Activated CD4-positive, alpha-beta T cell treated with anti-CD3 and anti-CD28 coated beads for 1 hour (primary cell): ENCODE measurements at regions not wholly inside any gene's neighbourhood (a gene's known extent, or its start where the extent isn't known, plus 50 kb on each side); places are given as distances from the start of the nearest gene placed in this dataset.

Experiments used
- DNase-seq: peaks from one replicate; pipeline ENCODE4 v3.0.0-alpha.2; 2020

DNA sequence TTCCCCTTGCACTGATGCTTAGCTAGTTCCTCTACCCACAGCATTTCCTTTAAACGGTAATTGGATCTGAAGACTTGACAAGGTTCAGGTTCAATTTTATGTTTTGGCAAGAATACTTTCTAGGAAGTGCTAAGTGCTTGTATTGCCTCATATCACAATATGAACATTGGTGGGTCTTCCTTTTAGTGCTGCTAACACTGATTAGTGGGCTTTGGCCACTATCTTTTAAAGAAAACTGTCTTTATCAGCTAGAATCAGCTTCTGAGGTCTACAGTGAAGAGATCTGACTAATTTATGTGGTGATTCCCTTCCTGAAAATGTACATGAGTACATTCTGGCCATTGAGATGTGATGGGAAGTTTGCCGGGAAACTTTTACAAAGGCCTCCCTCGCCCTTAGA is 316.7 kb upstream of the KLF3 start:
- no peak for DNase-seq

DNA sequence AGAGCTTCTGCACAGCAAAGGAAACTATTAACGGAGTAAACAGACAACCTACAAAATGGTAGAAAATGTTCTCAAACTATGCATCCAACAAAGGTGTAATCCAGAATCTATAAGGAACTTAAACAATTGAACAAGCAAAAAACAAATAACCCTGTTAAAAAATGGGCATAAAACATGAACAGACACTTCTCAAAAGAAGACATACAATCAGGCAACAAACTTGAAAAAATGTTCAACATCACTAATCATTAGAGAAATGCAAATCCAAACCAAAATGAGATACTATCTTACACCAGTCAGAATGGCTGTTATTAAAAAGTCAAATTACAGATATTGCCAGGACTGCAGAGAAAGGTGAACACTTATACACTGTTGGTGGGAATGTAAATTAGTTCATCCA is 309.6 kb upstream of the KLF3 start:
- DNase-seq: no peak

DNA sequence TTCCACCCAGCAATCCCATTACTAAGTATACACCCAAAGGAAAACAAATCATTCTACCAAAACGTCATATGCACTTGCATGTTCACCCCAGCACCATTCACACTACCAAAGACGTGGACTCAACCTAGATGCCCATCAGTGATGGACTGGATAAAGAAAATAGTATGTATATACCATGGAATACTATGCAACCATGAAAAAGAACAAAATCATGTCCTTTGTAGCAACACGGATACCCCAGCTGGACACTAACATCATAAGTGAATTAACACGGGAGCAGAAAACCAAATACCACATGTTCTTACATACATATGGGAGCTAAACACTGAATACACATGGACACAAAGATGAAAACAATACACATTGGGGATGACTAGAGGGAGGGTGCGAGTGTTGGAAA is 309.1 kb upstream of the KLF3 start:
- no peak for DNase-seq

DNA sequence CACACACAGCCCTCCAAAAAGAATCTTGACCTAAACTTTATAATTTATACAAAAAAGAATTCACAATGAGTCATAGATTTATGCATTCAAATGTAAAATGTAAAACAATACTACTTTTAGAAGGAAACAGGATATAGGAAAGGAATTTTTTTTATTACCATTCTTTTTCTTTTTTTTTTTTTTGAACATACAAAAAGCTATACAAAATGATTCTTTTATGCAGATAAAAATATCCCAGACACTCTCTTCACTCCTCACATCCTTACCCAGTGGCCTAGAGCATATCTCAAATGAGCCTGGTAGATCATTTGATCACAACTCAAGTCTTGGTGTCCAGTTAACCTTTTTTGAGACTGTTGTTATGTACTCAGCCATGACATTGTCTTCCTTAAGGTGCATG is 307.3 kb upstream of the KLF3 start:
- no peak for DNase-seq

DNA sequence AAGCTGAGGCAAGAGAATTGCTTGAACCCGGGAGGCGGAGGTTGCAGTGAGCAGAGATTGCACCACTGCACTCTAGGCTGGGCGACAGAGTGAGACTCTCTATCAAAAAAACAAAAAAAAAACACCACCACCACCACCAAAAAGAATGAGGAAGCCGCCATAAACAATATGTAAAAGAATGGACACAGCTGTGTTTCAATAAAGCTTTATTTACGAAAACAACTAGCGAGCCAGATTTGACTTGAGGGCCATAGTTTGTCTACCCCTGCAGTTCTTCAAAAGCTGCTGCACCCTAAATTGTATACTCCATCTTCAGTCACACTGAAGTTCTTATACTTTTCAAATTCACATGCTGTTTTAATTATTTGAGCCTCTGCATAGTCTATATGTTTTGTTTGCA is 306.5 kb upstream of the KLF3 start:
- DNase-seq: no peak

DNA sequence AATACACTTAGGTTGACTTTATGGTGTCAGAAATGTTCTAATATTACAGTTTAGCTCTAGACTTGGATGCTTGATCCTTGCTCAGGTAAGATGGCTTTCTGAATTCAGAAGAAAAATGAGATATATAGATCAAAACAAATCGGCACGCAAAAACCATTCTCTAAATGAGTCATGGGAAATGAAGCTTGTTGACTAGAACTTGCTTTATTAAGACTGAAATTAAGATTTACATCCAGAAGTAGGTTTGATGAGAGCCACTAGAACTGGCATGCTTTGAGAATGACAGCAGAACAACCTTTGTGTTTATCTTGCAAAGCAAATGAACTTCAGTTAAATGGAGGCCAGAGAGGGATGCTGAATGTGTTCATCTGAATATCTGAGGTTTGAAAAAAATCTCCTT is 304.9 kb upstream of the KLF3 start:
- no peak for DNase-seq

DNA sequence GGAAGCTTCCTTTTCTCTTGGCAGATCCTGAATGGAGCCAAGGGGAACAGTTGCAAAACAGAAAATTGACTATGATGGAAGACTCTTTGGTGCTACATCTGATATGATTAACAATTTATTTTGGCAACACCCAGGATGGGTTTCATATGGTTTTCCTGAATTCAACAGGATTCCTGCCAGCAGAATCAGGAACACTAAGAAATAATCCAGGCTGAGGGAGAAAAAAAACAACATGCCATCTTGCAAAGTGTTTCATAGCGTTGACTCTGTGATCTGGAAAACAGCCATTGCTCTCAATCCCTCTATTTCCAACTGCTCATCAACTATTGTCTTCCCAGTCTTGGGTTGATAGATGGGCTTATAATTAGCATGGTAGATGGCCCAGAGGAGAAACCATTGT is 303.8 kb upstream of the KLF3 start:
- no peak for DNase-seq

DNA sequence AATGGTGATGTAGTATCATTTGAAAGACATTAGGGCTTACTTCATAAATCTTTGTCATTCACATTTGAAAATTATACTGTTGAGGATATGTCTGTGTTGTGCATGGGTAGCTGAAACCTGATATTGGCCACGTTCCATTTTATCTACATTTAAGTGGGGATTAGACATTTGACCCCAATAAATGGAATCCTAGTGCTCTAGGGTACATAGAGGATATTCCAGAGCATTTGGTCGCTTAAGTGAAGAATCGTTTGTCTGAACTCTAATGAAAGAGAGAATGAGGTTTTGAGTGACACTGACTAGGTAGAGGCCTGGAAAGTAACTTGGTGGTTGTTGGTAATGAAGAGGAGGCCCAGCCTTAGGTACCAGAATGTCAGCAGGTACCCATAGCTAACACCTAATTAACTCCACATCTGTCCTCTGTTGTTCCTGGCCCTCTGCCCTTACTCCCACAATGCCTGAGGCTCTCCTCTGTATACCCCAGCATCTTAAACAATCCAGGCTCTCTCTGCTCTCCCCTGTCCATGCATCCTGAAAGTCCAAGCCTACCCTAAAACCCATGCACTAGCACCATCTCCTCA is 299.5 kb upstream of the KLF3 start:
- no peak for DNase-seq

DNA sequence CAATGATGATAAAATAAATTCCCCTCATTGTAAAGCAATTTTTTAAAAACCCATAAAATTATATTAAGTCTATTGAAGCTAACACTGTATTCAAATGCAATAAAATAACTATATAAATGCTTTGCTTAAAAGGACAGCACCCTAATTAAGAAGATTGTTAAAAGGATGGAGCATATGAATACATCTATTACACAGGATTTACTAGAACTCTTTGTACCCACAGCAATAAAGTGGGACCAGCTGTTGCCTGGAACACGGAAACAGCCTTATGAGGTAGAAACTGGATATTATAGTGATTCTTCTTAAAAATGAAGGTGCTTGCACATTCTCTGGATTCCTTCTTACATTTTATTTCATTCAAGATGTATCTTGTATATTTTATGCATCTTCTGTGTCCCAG is 298.7 kb upstream of the KLF3 start:
- DNase-seq: no peak

DNA sequence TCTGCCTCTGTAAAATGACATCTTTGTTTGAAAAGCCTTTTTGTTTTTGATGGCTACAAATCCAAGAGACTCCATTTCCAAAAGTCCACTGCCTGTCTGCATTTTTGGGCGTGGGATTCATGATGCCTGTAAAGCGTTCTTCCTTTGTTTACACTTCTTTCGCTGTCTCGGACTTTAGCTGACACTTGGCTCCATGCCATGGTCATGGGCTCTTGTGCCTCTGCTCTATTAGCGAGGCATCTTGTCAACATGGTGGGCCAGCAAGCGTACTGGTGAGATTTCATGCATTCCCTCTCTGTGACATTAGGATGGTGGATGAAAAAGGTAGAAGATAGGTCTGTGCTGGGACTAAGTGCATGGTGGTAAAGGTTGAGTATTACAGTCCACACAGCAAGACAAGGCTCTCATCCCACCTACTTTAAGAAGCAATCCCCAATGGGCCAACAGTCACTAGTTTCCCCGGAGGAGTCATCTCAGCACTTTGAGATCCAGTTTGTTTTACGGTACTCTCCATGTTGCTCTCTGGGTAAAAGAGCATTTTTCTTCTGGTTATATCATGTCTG is 298.2 kb upstream of the KLF3 start:
- DNase-seq: no peak

DNA sequence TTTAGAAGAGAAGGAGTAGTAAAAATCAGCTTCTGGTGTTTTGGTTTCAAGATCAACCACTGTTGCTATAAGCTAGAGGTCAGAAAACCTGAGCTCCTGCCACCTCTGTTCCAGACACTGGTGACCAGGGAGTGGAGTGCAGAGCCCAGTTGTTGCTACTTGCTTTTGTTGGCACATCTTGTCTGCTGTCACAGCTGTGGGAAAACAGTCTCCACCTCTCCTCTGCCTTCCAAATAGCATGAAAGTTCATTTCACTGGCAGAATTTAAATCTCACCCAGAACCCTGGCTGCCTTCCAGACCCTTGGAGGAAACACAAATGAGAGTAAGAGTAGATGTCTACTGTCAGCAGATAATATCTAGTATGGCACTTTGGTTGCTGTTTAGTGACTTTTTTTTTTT is 297.5 kb upstream of the KLF3 start:
- no peak for DNase-seq

DNA sequence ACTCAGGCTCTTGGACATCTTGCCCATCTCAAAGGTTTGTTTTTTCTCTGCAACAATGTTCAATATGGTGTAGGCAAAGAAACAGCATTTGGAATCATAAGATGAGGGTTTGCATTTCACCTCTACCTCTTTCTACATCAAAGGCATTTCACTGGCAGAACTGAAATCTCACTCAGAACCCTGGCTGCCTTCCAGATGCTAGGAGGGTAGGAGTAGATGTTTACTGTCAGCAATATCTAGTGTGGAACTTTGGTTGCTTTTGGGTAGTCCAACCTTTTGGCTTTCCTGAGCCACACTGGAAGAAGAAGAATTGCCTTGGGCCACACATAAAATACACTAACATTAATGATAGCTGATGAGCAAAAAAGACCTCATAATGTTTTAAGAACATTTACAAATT is 297.0 kb upstream of the KLF3 start:
- DNase-seq: no peak

DNA sequence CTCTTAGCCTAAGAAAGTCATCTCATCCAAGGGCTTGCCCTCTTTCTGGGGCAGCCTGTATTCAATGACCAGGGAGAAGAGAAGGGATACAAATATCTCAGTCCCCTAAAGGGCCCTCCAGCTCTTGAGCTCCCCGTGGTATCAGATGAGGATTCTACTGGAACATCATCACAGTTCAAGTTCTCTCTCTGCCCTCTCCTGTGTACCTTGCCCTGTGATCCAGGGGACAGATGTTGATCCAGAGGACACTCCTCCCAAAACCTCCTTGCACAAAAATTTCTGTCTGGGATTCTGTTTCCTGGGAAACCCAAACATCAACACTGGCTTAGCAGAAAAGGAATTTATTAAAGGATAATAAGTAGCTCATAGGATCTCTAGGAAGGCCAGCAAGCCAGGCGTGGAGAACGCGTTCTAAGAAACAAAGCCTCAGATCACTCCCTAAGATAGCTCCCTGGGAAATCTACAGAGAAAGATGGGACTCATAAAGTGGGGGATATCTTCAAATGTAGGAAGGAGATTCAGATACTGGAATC is 296.3 kb upstream of the KLF3 start:
- DNase-seq: no peak

DNA sequence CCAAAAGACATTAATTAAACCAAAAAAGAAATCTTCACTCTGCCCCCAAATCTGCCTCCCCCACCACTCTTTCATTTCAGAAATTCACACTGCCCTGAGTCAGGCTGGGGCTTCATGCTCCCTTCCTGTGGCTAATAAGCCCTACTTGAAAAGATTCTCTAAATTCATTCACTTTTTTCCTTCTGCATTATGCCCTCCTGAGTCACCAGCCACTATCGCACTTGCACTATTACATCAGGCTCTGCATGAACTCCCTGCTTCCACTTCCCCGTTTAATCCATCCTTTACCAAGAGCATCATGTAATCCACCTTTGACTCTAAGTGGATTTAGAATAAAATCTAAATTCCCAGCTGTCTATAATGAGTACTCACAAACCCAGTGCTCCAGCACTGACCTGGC is 295.4 kb upstream of the KLF3 start:
- no peak for DNase-seq

DNA sequence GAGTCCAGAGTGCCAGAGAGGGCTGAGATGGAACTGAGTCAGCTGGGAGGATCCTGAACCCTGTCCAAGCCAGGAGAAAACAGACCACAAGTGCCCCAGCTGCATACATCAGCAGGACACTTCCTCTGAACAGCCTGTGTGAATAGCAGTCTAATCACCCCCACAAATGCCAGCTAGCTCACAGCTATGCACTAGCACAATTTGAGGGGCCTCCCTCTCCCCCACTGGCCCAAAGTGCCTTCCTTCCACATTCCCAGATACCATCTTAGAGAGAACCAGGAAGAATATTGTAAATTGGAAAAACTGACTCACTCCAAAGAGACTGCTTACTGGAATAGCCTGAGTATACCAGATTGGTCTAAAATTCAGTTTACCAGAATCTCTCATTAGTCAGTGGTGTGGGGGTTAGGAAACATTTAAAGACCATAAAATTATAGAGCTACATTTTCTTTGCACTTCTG is 292.6 kb upstream of the KLF3 start:
- DNase-seq: no peak

DNA sequence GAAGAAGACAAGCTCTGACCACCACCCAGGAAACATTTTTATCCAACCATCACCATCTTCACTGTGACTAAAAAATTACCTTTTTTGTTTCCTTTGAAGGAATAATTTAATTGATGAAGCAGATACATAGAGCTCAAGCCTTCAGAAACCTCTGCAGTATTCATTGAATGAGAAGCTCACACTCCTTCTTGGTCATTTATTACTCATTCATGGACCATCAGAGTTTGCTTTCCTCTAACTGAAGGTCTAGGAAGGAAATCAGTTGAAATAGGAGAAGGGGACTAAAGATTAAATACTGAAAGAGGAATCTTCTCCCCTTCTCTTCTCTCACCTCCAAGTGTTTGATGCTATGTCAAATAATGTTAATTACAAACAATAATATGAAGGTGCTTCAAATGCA is 290.6 kb upstream of the KLF3 start:
- DNase-seq: no peak

DNA sequence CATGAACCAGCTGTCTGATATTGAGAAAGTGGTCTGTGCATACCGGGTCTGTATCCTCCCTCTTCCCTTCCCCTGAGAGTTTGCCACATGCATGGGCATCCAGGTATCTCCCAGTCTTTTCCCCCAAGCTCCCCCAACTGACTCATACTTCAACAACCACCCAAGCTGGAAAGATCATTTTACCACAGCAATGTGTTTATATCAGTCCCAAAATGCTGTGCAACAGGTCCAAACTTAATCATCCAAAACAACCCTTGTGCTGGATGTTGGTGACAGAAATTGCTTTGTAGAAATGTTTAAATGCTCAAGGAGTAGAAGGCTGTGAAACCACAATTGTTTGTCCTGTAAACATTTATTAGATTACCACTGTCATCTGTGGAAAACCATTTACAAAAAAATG is 286.8 kb upstream of the KLF3 start:
- DNase-seq: no peak

DNA sequence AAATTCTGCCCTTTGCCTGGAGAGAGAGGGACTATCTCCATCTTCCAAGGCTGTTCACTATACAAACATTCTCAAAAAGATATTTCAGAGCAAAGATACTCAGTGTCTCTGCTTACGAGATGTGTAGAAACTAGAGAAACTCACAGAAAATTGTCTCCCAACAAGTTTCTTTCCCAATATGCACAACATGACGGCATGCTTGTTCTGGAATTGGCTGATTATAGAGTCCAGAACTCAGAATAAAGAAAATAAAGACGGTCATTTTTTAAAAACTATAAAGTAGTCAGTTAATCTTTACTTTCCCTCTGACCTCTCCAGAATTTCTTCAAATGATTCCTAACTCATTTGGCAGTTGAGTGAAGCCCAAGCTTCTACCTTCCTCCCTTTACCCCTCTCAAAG is 285.5 kb upstream of the KLF3 start:
- no peak for DNase-seq

DNA sequence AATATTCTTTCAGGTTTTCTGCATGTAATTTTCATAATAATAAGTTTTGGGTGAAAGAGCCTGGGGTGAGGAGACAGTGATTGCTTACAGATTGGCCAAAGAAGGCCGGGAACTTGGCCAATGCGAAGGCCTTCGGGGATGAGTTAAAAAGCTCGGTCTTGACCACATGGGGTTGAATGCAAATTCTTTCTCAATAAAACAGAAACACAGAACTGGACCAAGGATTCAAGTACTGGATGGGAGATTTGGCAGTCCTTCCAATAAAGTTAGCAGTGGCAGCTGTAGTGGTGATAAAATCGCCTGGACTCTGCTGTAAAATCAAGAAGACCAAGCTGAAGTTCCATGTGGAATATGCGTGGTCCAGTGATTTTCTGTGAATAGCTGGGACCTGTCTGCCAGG is 282.2 kb upstream of the KLF3 start:
- DNase-seq: no peak

DNA sequence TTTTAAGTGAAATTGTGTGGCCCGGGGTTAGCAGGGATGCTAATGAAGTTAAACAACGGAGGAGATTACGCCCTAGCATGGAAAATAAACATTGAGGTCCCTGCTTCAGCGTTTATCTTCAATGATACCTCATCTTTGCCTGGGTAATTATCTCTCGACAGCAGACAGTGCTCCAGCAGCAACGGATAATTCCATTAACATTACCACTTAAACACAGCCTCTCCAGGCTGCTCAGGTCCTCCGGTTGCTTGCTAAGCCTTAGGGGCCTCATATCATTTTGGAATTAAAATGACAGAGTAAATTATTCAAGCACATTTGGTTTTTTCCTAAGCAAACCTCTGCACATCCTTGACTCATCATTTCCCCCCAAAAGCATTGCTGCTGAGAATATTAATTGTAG is 281.5 kb upstream of the KLF3 start:
- no peak for DNase-seq

DNA sequence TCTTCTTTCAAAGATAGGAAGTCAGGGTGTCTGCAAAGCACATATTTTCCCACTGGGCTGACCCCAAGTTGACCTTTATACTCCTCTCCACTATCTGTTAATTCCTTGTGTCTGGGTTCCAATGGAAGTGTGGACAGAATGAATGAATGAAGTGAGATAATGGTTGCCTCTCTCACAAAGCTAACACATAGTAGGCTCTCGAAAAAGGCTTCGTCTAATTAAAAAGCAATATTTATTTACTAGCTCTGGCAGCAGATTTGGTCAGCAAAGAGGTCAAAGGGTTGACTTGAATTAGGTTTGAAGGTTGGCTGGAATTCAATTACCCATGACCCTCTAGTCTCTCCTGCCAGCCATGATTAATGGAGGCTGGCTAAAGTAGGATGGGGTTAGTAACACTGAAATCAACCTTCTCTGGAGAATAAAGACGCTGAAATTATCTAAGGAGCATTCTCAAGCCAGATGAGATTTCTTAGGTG is 280.3 kb upstream of the KLF3 start:
- no peak for DNase-seq

DNA sequence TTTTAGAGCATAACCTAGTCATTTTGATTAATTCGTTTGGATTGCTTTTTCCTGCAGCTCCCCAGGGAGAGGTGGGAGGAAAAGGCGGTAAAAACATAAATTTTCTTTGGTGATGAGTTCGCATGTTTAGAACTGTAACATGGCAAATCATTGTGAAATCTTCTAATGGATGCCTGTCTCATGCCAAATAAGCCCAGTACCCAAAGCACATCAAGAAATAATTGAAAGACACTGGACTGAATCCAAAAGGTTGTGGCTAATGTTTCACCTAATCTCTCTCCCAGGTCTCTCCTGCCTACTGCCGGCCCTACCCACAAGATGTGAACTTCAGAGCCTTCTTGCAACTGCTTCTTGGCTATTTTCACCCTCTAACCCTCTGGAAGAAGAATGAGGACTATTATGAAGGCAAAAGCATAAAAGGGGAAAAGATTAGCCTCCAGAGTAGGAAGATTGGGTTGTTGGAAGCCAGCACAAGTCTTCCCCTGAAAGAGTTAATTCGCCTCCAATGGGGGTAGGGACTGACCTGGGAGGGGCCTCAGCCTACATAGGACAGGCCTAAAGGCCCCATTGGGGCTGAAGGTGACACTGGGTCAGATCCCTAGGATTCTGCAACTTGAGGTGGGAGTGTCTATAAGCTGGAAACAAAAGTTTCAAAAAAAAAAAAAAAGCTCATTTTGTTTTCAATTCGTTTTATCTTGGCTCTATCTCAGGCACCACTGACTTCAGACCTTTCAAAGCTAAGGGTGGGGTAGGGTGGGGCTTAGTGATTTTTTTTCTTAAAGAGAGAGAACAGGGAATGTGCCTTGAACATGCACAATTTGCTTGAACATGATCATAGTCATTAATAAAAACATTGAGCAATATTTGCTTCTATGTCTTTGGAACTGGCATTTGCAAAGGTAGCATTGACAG is 278.6 kb upstream of the KLF3 start:
- no peak for DNase-seq

DNA sequence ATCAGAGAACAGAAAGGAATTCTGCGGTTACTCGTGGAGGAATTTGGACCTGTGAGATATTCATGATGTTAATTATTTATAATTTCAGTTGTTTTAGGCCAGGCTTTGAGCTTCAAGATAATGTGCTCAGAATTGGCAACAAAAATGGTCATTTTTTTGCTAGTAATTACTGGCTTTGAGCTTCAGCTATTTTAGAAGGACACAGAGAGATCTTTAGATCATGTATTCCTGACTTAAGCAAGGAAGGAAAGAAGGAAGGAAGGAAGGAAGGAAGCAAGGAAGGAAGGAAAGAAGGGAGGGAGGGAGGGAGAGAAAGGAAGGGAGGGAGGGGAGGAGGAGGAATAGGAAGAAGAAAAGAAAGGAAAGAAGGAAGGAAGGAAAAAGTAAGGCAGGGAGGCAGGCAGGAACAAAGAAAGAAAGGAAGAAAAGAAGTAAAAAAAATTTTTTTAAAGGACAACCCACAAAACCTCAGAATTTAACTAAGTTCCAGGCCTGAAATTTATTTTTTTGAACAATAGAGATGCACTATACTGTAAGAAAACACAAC is 277.9 kb upstream of the KLF3 start:
- no peak for DNase-seq
